OCI-LY3 (cell line): ENCODE measurements at regions not wholly inside any gene's neighbourhood (a gene's known extent, or its start where the extent isn't known, plus 50 kb on each side); places are given as distances from the start of the nearest gene placed in this dataset.

ENCODE experiments used
- H2AFZ ChIP-seq: fragments of 200-600, 300-600 bp; shearing (Covaris generic); 2 replicates; pipeline ENCODE4 v1.6.0; 2014; ENCODE audit warnings: antibody characterized with exemption, low read depth, low read length
- H3K27ac ChIP-seq: fragments of 200-600, 300-600 bp; sonication (generic); 2 replicates; pipeline ENCODE4 v1.5.1; 2014; ENCODE audit warnings: mild to moderate bottlenecking, low read length, moderate library complexity, mixed read lengths
- H3K27me3 ChIP-seq: fragments of 200-600, 300-600 bp; sonication (generic); 2 replicates; pipeline ENCODE4 v1.6.1; 2014; ENCODE audit warnings: low read depth, low read length, mixed read lengths
- H3K36me3 ChIP-seq: fragments of 200-600, 300-600 bp; sonication (generic); replicated peaks from 2 replicates; pipeline ENCODE3; 2014; ENCODE audit warnings: low read depth, low read length, mixed read lengths
- H3K4me1 ChIP-seq: fragments of 300-600, 200-600 bp; sonication (generic); 2 replicates; pipeline ENCODE4 v1.6.1; 2014; ENCODE audit warnings: low read length, mixed read lengths
- H3K4me2 ChIP-seq: fragments of 200-600, 300-600 bp; sonication (generic); 2 replicates; pipeline ENCODE4 v1.6.1; 2014; ENCODE audit warnings: low read length, mixed read lengths
- H3K4me3 ChIP-seq: fragments of 300-600, 200-600 bp; sonication (generic); 2 replicates; pipeline ENCODE4 v1.5.1; 2014; ENCODE audit warnings: antibody characterized with exemption, mild to moderate bottlenecking, low read length, moderate library complexity
- H3K79me2 ChIP-seq: fragments of 300-600, 200-600 bp; shearing (Covaris generic); 2 replicates; pipeline ENCODE4 v1.6.1; 2014; ENCODE audit warnings: mild to moderate bottlenecking, low read length, mixed read lengths
- H3K9ac ChIP-seq: fragments of 300-600, 200-600 bp; shearing (Covaris generic); 2 replicates; pipeline ENCODE4 v1.6.0; 2014; ENCODE audit warnings: mild to moderate bottlenecking, low read length, moderate library complexity
- H3K9me3 ChIP-seq: fragments of 200-600, 300-600 bp; shearing (Covaris generic); 2 replicates; pipeline ENCODE4 v1.6.1; 2014; ENCODE audit warnings: low read length, mixed read lengths; ENCODE audit not compliant: insufficient read depth
- H4K20me1 ChIP-seq: fragments of 200-600, 300-600 bp; sonication (generic); 2 replicates; pipeline ENCODE4 v1.6.1; 2016; ENCODE audit warnings: low read length, mixed read lengths; ENCODE audit not compliant: insufficient read depth
- CTCF ChIP-seq: fragments of 200-600, 300-600 bp; sonication (generic); IDR thresholded peaks from 2 replicates; pipeline ENCODE4 v1.5.1; 2014; ENCODE audit warnings: antibody characterized with exemption, low read length, low read depth
- EZH2phosphoT487 ChIP-seq: fragments of 200-600 bp; shearing (Covaris generic); IDR thresholded peaks from 2 replicates; pipeline ENCODE4 v1.6.1; 2018; ENCODE audit warnings: antibody characterized with exemption, mixed run types, low read depth

GRCh38 chr9:102779356-102779755, 215.8 kb upstream of the CYLC2 start:
- H3K9me3 ChIP-seq, result no peaks in the 10 kb centered on the region
- H2AFZ ChIP-seq, result no peak overlapping the region
- no peaks in the 10 kb centered on the region for H3K79me2 ChIP-seq
- H3K27ac ChIP-seq, result no peak overlapping the region
- TF ChIP-seq CTCF (no peak), EZH2phosphoT487 (no peak)
- H3K9ac ChIP-seq, result no peak overlapping the region
- H3K4me1 ChIP-seq, result no peaks in the 10 kb centered on the region
- H3K4me3 ChIP-seq, result no peak overlapping the region
- H3K36me3 ChIP-seq, result no peaks in the 10 kb centered on the region
- no peak overlapping the region for H3K4me2 ChIP-seq
- no peaks in the 10 kb centered on the region for H4K20me1 ChIP-seq
- H3K27me3 ChIP-seq, result no peaks in the 10 kb centered on the region

- H3K4me3 ChIP-seq, result no peak overlapping the region
- TF ChIP-seq EZH2phosphoT487 (no peak), CTCF (no peak)
- no peaks in the 10 kb centered on the region for H3K27me3 ChIP-seq
- no peaks in the 10 kb centered on the region for H3K4me1 ChIP-seq
- H3K36me3 ChIP-seq, result no peaks in the 10 kb centered on the region
- no peak overlapping the region for H3K4me2 ChIP-seq
- H3K27ac ChIP-seq, result no peak overlapping the region
- no peaks in the 10 kb centered on the region for H3K79me2 ChIP-seq
- H3K9me3 ChIP-seq, result no peaks in the 10 kb centered on the region
- no peaks in the 10 kb centered on the region for H4K20me1 ChIP-seq
- H3K9ac ChIP-seq, result no peak overlapping the region
- H2AFZ ChIP-seq, result no peak overlapping the region
These were observed 216.4 kb upstream of the CYLC2 start for GRCh38 chr9:102778746-102779145.

GRCh38 chr9:102770704-102771103, 224.4 kb upstream of the CYLC2 start:
- no peak overlapping the region for H2AFZ ChIP-seq
- no peaks in the 10 kb centered on the region for H4K20me1 ChIP-seq
- H3K27ac ChIP-seq, result no peak overlapping the region
- no peaks in the 10 kb centered on the region for H3K36me3 ChIP-seq
- no peaks in the 10 kb centered on the region for H3K9me3 ChIP-seq
- H3K9ac ChIP-seq, result no peak overlapping the region
- H3K4me2 ChIP-seq, result no peak overlapping the region
- no peaks in the 10 kb centered on the region for H3K79me2 ChIP-seq
- H3K27me3 ChIP-seq, result no peaks in the 10 kb centered on the region
- no peaks in the 10 kb centered on the region for H3K4me1 ChIP-seq
- H3K4me3 ChIP-seq, result no peak overlapping the region
- TF ChIP-seq EZH2phosphoT487, result no peak
- no peak for TF ChIP-seq CTCF

GRCh38 chr9:102769307-102769706, 225.8 kb upstream of the CYLC2 start:
- no peaks in the 10 kb centered on the region for H3K4me1 ChIP-seq
- TF ChIP-seq EZH2phosphoT487 (no peak), CTCF (no peak)
- H3K27me3 ChIP-seq, result no peaks in the 10 kb centered on the region
- no peak overlapping the region for H3K4me3 ChIP-seq
- H3K9ac ChIP-seq, result no peak overlapping the region
- no peak overlapping the region for H3K4me2 ChIP-seq
- H3K9me3 ChIP-seq, result no peaks in the 10 kb centered on the region
- no peak overlapping the region for H3K27ac ChIP-seq
- no peaks in the 10 kb centered on the region for H3K36me3 ChIP-seq
- H2AFZ ChIP-seq, result no peak overlapping the region
- no peaks in the 10 kb centered on the region for H4K20me1 ChIP-seq
- no peaks in the 10 kb centered on the region for H3K79me2 ChIP-seq
